ENCODE measurements at regions not wholly inside any gene's neighbourhood (a gene's known extent, or its start where the extent isn't known, plus 50 kb on each side); places are given as distances from the start of the nearest gene placed in this dataset.

- ATAC-seq (ENCODE audit: low read depth) (peak; percentile 63), DNase-seq (peak; percentile 62)
- no TSS peak for BruUV-seq (replicated peaks)
- no peaks in the 10 kb centered on the region for H3K9me3 ChIP-seq (ENCODE audit: control insufficient read depth, insufficient read depth, low read length)
- H3K27me3 ChIP-seq (ENCODE audit: control insufficient read depth, insufficient read depth, low read length) = no peaks in the 10 kb centered on the region
- peak overlapping the region; percentile 98 for H3K18ac ChIP-seq (ENCODE audit: low read depth, low read length)
- H4K8ac ChIP-seq (ENCODE audit: low read depth in 2 of 2, low read length in 2 of 2) = peak overlapping the region; percentile 16 to 93
- peak overlapping the region; percentile 91 for H4K5ac ChIP-seq (ENCODE audit: low read depth, low read length)
- H2AFZ ChIP-seq (replicated peaks; ENCODE audit: low read length, poor library complexity) = peak overlapping the region; percentile 97
- H3K4ac ChIP-seq (ENCODE audit: low read depth, low read length) = peak overlapping the region; percentile 93
- no peaks in the 10 kb centered on the region for H4K20me1 ChIP-seq (ENCODE audit: insufficient read depth, low read length)
- H2BK15ac ChIP-seq (ENCODE audit: low read depth, low read length) = peak overlapping the region; percentile 92; the same call in 1 of the 3 replicates
- CTCF ChIA-PET = no interaction called here
- peak overlapping the region; percentile 73 for H2BK120ac ChIP-seq (ENCODE audit: low read depth, low read length)
- H3K79me1 ChIP-seq (ENCODE audit: low read depth in 1 of 2, low read length in 2 of 2) = peaks cover 9 to 24% of the 10 kb centered on the region in 2 experiments; a peak in 3 of 4 replicates
- peaks cover 5% of the 10 kb centered on the region; the same call in 1 of the 2 replicates for H3K4me1 ChIP-seq (ENCODE audit: control insufficient read depth, insufficient read depth, low read length)
- WGBS, 2 experiments (ENCODE audit: extremely low coverage in 2 of 2, insufficient read length in 1 of 2) = 2% methylated on average over 9 of the region's 76 CpGs; no CpG with 5 or more reads in 1 of the 2 experiments
- peak overlapping the region; percentile 98 for H3K4me3 ChIP-seq (ENCODE audit: insufficient read depth, low read depth, low read length)
- POLR2A ChIA-PET (ENCODE audit: unreplicated experiment) = interaction anchor here (0.6 to 1.0 kb wide), 3 partner anchors 78 to 245 kb away, joined by 3 to 4 read pairs (median 4); no protein-coding TSS in a partner anchor
- H3K27ac ChIP-seq (ENCODE audit: insufficient read depth, low read length) = peak overlapping the region; percentile 98
- peak overlapping the region; percentile 92 for H4K91ac ChIP-seq (ENCODE audit: insufficient read depth, low read depth, low read length)
- peak overlapping the region; percentile 73 for H2AK9ac ChIP-seq (replicated peaks; ENCODE audit: low read depth, low read length, poor library complexity)
- in situ Hi-C loops (cut with MboI; ENCODE audit: low sequenced_read_pairs) = loop anchor here (25.0 kb wide), 1 partner anchor 450 kb away; no protein-coding TSS in a partner anchor
- H3K36me3 ChIP-seq (ENCODE audit: control insufficient read depth, insufficient read depth, low read length) = no peaks in the 10 kb centered on the region
- peak overlapping the region; percentile 99 for H3K14ac ChIP-seq (replicated peaks; ENCODE audit: low read depth, low read length)
- H3K56ac ChIP-seq (ENCODE audit: extremely low read depth, insufficient read depth, low read length) = peak overlapping the region; percentile 95
- intact Hi-C loops (cut with micrococcal nuclease) = loop anchor here (2.0 to 10.0 kb wide), 8 partner anchors 35 to 1357 kb away; no protein-coding TSS in a partner anchor
- dilution Hi-C loops (cut with HindIII; ENCODE audit: low sequenced_read_pairs, unreplicated experiment) = no loop called here
- H2AK5ac ChIP-seq (ENCODE audit: low read depth, low read length) = peak overlapping the region; percentile 83
- TF ChIP-seq BHLHE40 (IDR thresholded peaks at IDR 0.05; ENCODE audit: low read depth, low read length) = no peak
- no peak for TF ChIP-seq CHD1 (IDR thresholded peaks at IDR 0.05; ENCODE audit: low read depth, low read length)
- TF ChIP-seq SMC3 (IDR thresholded peaks at IDR 0.05; ENCODE audit: low read depth, low read length) = 0 out of 2 replicates have a peak, but pooled peaks have one; percentile 8
- peak; percentile 11; the same call in 1 of the 2 replicates for TF ChIP-seq RAD21 (IDR thresholded peaks at IDR 0.05; ENCODE audit: low read length)
- peak; percentile 71; the same call in 1 of the 2 replicates for TF ChIP-seq MAZ (IDR thresholded peaks at IDR 0.05; ENCODE audit: borderline replicate concordance, low read depth, low read length)
- peak overlapping the region; percentile 98 for H3K9ac ChIP-seq (ENCODE audit: low read depth, low read length)
- H3K23ac ChIP-seq (ENCODE audit: low read depth, low read length) = peak overlapping the region; percentile 97
- H3K9me1 ChIP-seq (ENCODE audit: insufficient read depth, low read length) = no peaks in the 10 kb centered on the region
- H2BK20ac ChIP-seq (ENCODE audit: low read depth, low read length) = peak overlapping the region; percentile 77
- H2BK5ac ChIP-seq (ENCODE audit: low read depth, low read length, poor library complexity, severe bottlenecking) = peak overlapping the region; percentile 82
- peak overlapping the region; percentile 72 for H3K4me2 ChIP-seq (ENCODE audit: low read depth, low read length)
Observed at GRCh38 chr12:24561882-24562770, 386.8 kb downstream of the BCAT1 start.

All from IMR-90 (cell line).